H1 (cell line): ENCODE measurements at regions not wholly inside any gene's neighbourhood (a gene's known extent, or its start where the extent isn't known, plus 50 kb on each side); places are given as distances from the start of the nearest gene placed in this dataset.

Experiments
- CTCF ChIA-PET: fragments of 300-600 bp; sonication (Branson Sonifier 250); formaldehyde crosslinking; loops from one replicate; lab custom pipeline; 2021; ENCODE audit not compliant: partially characterized antibody; lab: Charles Lee
- POLR2A ChIA-PET: fragments of 300-600 bp; sonication (Branson Sonifier 250); formaldehyde crosslinking; loops from one replicate; lab custom pipeline; 2021; ENCODE audit warnings: inconsistent platforms; ENCODE audit not compliant: partially characterized antibody; lab: Charles Lee
- DNase-seq, 2 experiments: peaks; one replicate each; pipeline versions ENCODE4 v3.0.0 to v3.0.0-alpha.2; 2010 to 2022; ENCODE audit warnings: low spot score in 2 of 2, low read depth in 1 of 2, mixed read lengths in 1 of 2
- FAIRE-seq: peaks from 2 replicates; lab custom pipeline; 2011; peaks lifted over from hg19 to GRCh38; lab: Jason Lieb, UNC
- H2AFZ ChIP-seq: 2 replicates; pipeline ENCODE4 v1.8.1; 2012; ENCODE audit warnings: low read length, inconsistent platforms
- H2AK5ac ChIP-seq: 2 replicates; pipeline ENCODE4 v1.6.1; 2013; ENCODE audit warnings: low read depth, low read length
- H2BK120ac ChIP-seq: replicated peaks from 2 replicates; pipeline ENCODE3; 2013; ENCODE audit warnings: low read depth, low read length, inconsistent platforms
- H2BK12ac ChIP-seq: 2 replicates; pipeline ENCODE4 v1.6.1; 2013; ENCODE audit warnings: low read depth, low read length
- H2BK15ac ChIP-seq: 2 replicates; pipeline ENCODE4 v1.6.1; 2013; ENCODE audit warnings: low read length
- H2BK20ac ChIP-seq: 2 replicates; pipeline ENCODE4 v1.6.1; 2013; ENCODE audit warnings: low read length
- H2BK5ac ChIP-seq: 2 replicates; pipeline ENCODE4 v1.6.1; 2013; ENCODE audit warnings: low read depth, low read length
- H3K14ac ChIP-seq: 2 replicates; pipeline ENCODE4 v1.6.1; 2013; ENCODE audit warnings: inconsistent platforms; ENCODE audit not compliant: insufficient read length
- H3K18ac ChIP-seq: 2 replicates; pipeline ENCODE4 v1.6.1; 2013; ENCODE audit warnings: low read length; ENCODE audit errors: extremely low read depth
- H3K23ac ChIP-seq: 2 replicates; pipeline ENCODE4 v1.6.1; 2013; ENCODE audit warnings: inconsistent platforms; ENCODE audit not compliant: insufficient read length
- H3K23me2 ChIP-seq: 2 replicates; pipeline ENCODE4 v1.6.1; 2013; ENCODE audit warnings: low read depth, low read length
- H3K27ac ChIP-seq: 2 replicates; pipeline ENCODE4 v1.6.1; 2011; ENCODE audit warnings: low read depth, low read length, inconsistent platforms
- H3K27me3 ChIP-seq, 4 experiments: replicated peaks in 1 of 4; 1 replicate in 1 of 4; 2 replicates in 3 of 4; pipeline versions ENCODE4 v1.6.1 to v1.8.1; 2011 to 2013; ENCODE audit warnings: low read length in 3 of 4, mild to moderate bottlenecking in 3 of 4, inconsistent platforms in 2 of 4, mixed read lengths in 2 of 4, moderate library complexity in 1 of 4; ENCODE audit not compliant: control insufficient read depth in 3 of 4, insufficient read depth in 3 of 4; ENCODE audit errors: extremely low read depth in 1 of 4
- H3K36me3 ChIP-seq, 4 experiments: 2 replicates each; pipeline versions ENCODE4 v1.6.1 to v1.8.1; 2011 to 2013; ENCODE audit warnings: mild to moderate bottlenecking in 4 of 4, low read length in 3 of 4, moderate library complexity in 2 of 4, control low read depth in 1 of 4, inconsistent platforms in 1 of 4; ENCODE audit not compliant: insufficient read depth in 4 of 4, control insufficient read depth in 2 of 4
- H3K4ac ChIP-seq: replicated peaks from 2 replicates; pipeline ENCODE3; 2013; ENCODE audit warnings: low read length, low read depth, mixed read lengths, inconsistent platforms; ENCODE audit not compliant: insufficient read length
- H3K4me1 ChIP-seq, 4 experiments: replicated peaks in 1 of 4; 1 replicate in 1 of 4; 2 replicates in 3 of 4; pipeline versions ENCODE4 v1.6.1 to v1.8.1; 2011 to 2013; ENCODE audit warnings: low read length in 3 of 4, inconsistent platforms in 2 of 4, mixed read lengths in 1 of 4; ENCODE audit not compliant: insufficient read depth in 4 of 4, control insufficient read depth in 3 of 4
- H3K4me2 ChIP-seq, 2 experiments: 2 replicates each; pipeline versions ENCODE4 v1.6.1 to v1.8.1; 2011 to 2013; ENCODE audit warnings: low read depth in 2 of 2, low read length in 2 of 2, control low read depth in 1 of 2, inconsistent platforms in 1 of 2, mild to moderate bottlenecking in 1 of 2; ENCODE audit not compliant: insufficient read depth in 1 of 2
- H3K4me3 ChIP-seq, 4 experiments: fragments of 200-600, 300-600 bp in 1 of 4; sonication (generic), shearing (Covaris generic), sonication (Bioruptor Twin) in 1 of 4; 2 replicates each; pipeline versions ENCODE4 v1.5.1 to v1.8.1; 2011 to 2016; ENCODE audit warnings: low read length in 4 of 4, low read depth in 3 of 4, control low read depth in 2 of 4, inconsistent platforms in 2 of 4, mild to moderate bottlenecking in 2 of 4, mixed read lengths in 1 of 4, moderate library complexity in 1 of 4; ENCODE audit not compliant: insufficient read depth in 2 of 4; ENCODE audit errors: extremely low read depth in 1 of 4
- H3K56ac ChIP-seq: replicated peaks from 2 replicates; pipeline ENCODE3; 2013; ENCODE audit warnings: low read depth, mild to moderate bottlenecking, mixed read lengths, low read length, inconsistent platforms; ENCODE audit not compliant: insufficient read length
- H3K79me1 ChIP-seq: 2 replicates; pipeline ENCODE4 v1.6.1; 2013; ENCODE audit warnings: low read depth, low read length, control low read depth
- H3K79me2 ChIP-seq, 2 experiments: 2 replicates each; pipeline versions ENCODE4 v1.6.1 to v1.8.1; 2012 to 2013; ENCODE audit warnings: low read length in 2 of 2, mild to moderate bottlenecking in 2 of 2, inconsistent platforms in 1 of 2; ENCODE audit not compliant: insufficient read depth in 2 of 2, control insufficient read depth in 1 of 2
- H3K9ac ChIP-seq, 4 experiments: replicated peaks in 1 of 4; 1 replicate in 1 of 4; 2 replicates in 3 of 4; pipeline versions ENCODE4 v1.6.1 to v1.8.1; 2011 to 2013; ENCODE audit warnings: low read depth in 3 of 4, low read length in 3 of 4, control low read depth in 2 of 4, mild to moderate bottlenecking in 2 of 4, moderate library complexity in 2 of 4, inconsistent platforms in 1 of 4; ENCODE audit errors: extremely low read depth in 1 of 4
- H3K9me3 ChIP-seq, 2 experiments: 2 replicates each; pipeline versions ENCODE4 v1.6.1 to v1.8.1; 2012 to 2013; ENCODE audit warnings: mild to moderate bottlenecking in 2 of 2, moderate library complexity in 2 of 2, control low read depth in 1 of 2, inconsistent platforms in 1 of 2, low read depth in 1 of 2, low read length in 1 of 2, mixed read lengths in 1 of 2; ENCODE audit not compliant: insufficient read depth in 2 of 2
- H4K20me1 ChIP-seq, 2 experiments: replicated peaks in 1 of 2; 2 replicates each; pipeline versions ENCODE3 to v1.8.1; 2011 to 2013; ENCODE audit warnings: inconsistent platforms in 2 of 2, low read length in 2 of 2, mild to moderate bottlenecking in 1 of 2; ENCODE audit not compliant: insufficient read depth in 2 of 2, control insufficient read depth in 1 of 2
- H4K5ac ChIP-seq: 2 replicates; pipeline ENCODE4 v1.6.1; 2013; ENCODE audit warnings: low read length, low read depth, mixed read lengths, inconsistent platforms; ENCODE audit not compliant: insufficient read length
- H4K8ac ChIP-seq: 2 replicates; pipeline ENCODE4 v1.8.0; 2013; ENCODE audit warnings: mild to moderate bottlenecking, moderate library complexity, low read length, inconsistent platforms; ENCODE audit not compliant: insufficient read depth; ENCODE audit errors: extremely low read depth
- H4K91ac ChIP-seq: replicated peaks from 2 replicates; pipeline ENCODE3; 2013; ENCODE audit warnings: low read length, mixed read lengths, inconsistent platforms; ENCODE audit not compliant: insufficient read length
- ATF2 ChIP-seq: IDR thresholded peaks from 2 replicates; pipeline ENCODE4 v1.6.1; 2012; ENCODE audit warnings: low read length, inconsistent platforms
- CBX5 ChIP-seq: fragments of 300-800, 300-1000 bp; sonication (generic); IDR thresholded peaks from 2 replicates; pipeline ENCODE4 v1.7.1; 2016; ENCODE audit warnings: antibody characterized with exemption, low read length, low read depth
- CHD2 ChIP-seq: IDR thresholded peaks from 2 replicates; pipeline ENCODE4 v1.6.1; 2012; ENCODE audit warnings: low read length, improper control_type of control experiment
- GTF2F1 ChIP-seq: IDR thresholded peaks from 2 replicates; pipeline ENCODE4 v1.6.1; 2012; ENCODE audit warnings: low read depth, low read length, improper control_type of control experiment, borderline replicate concordance
- JUN ChIP-seq: IDR thresholded peaks from 2 replicates; pipeline ENCODE4 v1.6.1; 2011; ENCODE audit warnings: low read depth, mild to moderate bottlenecking, improper control_type of control experiment, low read length
- NRF1 ChIP-seq: IDR thresholded peaks from 2 replicates; pipeline ENCODE4 v1.6.1; 2011; ENCODE audit warnings: mild to moderate bottlenecking, low read depth, low read length, improper control_type of control experiment
- SP1 ChIP-seq: IDR thresholded peaks from 2 replicates; pipeline ENCODE4 v1.6.1; 2011; ENCODE audit warnings: low read depth, low read length
- WGBS, 2 experiments: shearing (Covaris generic) in 1 of 2; methylation state at CpG; one replicate each; pipeline versions ENCODE4 v1.1.6 to v1.1.7; 2013 to 2015; ENCODE audit warnings: low lambda C conversion rate in 2 of 2, mixed read lengths in 2 of 2, inconsistent platforms in 1 of 2, low coverage in 1 of 2, missing lambda C conversion rate in 1 of 2; ENCODE audit not compliant: insufficient replicate concordance in 2 of 2, insufficient coverage in 1 of 2, insufficient read length in 1 of 2; ENCODE audit errors: extremely low coverage in 1 of 2, missing lambda C conversion rate in 1 of 2; 5-methylcytosine and 5-hydroxymethylcytosine counted together

- H3K23ac ChIP-seq: no peak overlapping the region
- peak overlapping the region; percentile 41 for H4K91ac ChIP-seq
- no peak for DNase-seq
- no peak overlapping the region for H3K18ac ChIP-seq
- H2BK5ac ChIP-seq: peak overlapping the region; percentile 7; the same call in 1 of the 2 replicates
- no peak overlapping the region for H3K4ac ChIP-seq
- H3K4me2 ChIP-seq: no peak overlapping the region; a peak in 1 of 4 replicates
- no peaks in the 10 kb centered on the region for H3K23me2 ChIP-seq
- no peaks in the 10 kb centered on the region for H3K36me3 ChIP-seq
- H3K9ac ChIP-seq: no peak overlapping the region
- no peak overlapping the region for H3K56ac ChIP-seq
- FAIRE-seq: no peak
- peaks cover 7 to 14% (median 11%) of the 10 kb centered on the region in 4 experiments for H3K4me1 ChIP-seq
- H3K14ac ChIP-seq: no peak overlapping the region
- no peak overlapping the region for H3K4me3 ChIP-seq
- peak overlapping the region; percentile 34; the same call in 1 of the 2 replicates for H2BK20ac ChIP-seq
- TF ChIP-seq NRF1 (no peak), JUN (no peak), GTF2F1 (no peak), ATF2 (no peak), SP1 (no peak), CHD2 (no peak), CBX5 (no peak)
- TF ChIP-seq, all 59 proteins: peak for 0
- Histone ChIP-seq H3K27ac (no peak overlapping the region), H3K9me3 (no peaks in the 10 kb centered on the region), H2AFZ (no peak overlapping the region), H4K5ac (no peak overlapping the region), H3K79me1 (no peaks in the 10 kb centered on the region), H2BK12ac (peak overlapping the region; percentile 30; the same call in 1 of the 2 replicates), H2BK120ac (no peak overlapping the region), H4K8ac (no peak overlapping the region), H2AK5ac (no peak overlapping the region; the same call in 1 of the 2 replicates), H3K79me2 (no peaks in the 10 kb centered on the region), H3K27me3 (no peaks in the 10 kb centered on the region), H4K20me1 (no peaks in the 10 kb centered on the region), H2BK15ac (no peak overlapping the region)
- ChIA-PET POLR2A (interaction anchor here (1.1 to 1.5 kb wide), 2 partner anchors 9 to 19 kb away, joined by 3 read pairs; no protein-coding TSS in a partner anchor), CTCF (interaction anchor here (0.7 to 1.7 kb wide), 6 partner anchors 10 to 207 kb away, joined by 3 to 5 read pairs (median 3); no protein-coding TSS in a partner anchor)
- 88% methylated on average over 7 of the region's 7 CpGs; no CpG with 5 or more reads in 1 of the 2 experiments for WGBS, 2 experiments
These were observed 72.8 kb downstream of the RPUSD4 start for GRCh38 chr11:126138636-126139035.
